NCI-H510A (cell line): ENCODE measurements at regions not wholly inside any gene's neighbourhood (a gene's known extent, or its start where the extent isn't known, plus 50 kb on each side); places are given as distances from the start of the nearest gene placed in this dataset.
"Not testable (repeated sequence)": the region's sequence is repeated elsewhere in the genome, so short reads cannot be mapped to it uniquely, and the experiment has no call there.

Experiments
- DNase-seq: peaks from one replicate; lab custom pipeline; 2025; lab: John Stamatoyannopoulos, UW

DNA sequence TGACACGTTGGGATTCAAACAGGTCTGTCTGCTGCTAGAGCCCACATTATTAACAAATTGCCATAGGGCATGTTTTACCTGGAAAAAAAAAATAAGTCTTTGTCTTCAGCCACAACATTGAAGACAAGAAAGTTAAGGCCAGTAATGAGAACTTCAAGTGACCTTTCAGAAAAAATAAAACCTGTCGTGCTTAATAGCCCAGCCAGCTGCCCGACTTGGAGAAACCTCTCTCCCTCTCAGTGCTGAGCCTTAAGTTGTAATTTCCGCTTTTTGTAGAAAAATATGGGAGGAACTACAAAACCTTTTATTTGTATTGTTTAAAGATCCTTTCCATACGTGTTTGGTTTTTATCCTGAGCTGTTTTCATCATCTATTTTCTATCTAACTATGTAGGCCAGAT, 454.3 kb upstream of the SLITRK6 start:
- not testable (repeated sequence) for DNase-seq

GRCh38 chr13:86255820-86256219, 456.6 kb upstream of the SLITRK6 start:
- DNase-seq, result not testable (repeated sequence)

GRCh38 chr13:86269511-86269910, 470.3 kb upstream of the SLITRK6 start:
- no peak for DNase-seq

GRCh38 chr13:86282442-86282841, 483.2 kb upstream of the SLITRK6 start:
- DNase-seq, result no peak

DNA sequence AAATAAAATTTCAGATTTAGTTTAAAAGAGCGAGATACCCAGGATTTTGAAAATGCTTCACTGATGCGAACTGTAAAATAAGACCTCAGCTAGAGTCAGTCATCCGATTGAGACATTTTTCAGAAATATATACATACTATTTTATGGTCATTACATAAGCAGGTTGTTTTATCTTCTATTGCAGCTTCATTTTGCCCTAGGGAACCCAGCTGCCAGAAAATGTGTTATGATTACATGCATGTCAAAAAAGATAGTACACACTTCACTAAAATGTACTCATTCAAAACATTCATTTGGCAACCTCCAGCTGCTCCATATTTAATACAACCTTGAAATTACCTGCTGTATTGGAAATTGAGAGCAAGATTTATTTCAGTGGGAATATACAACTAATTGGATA, 483.8 kb upstream of the SLITRK6 start:
- no peak for DNase-seq

DNA sequence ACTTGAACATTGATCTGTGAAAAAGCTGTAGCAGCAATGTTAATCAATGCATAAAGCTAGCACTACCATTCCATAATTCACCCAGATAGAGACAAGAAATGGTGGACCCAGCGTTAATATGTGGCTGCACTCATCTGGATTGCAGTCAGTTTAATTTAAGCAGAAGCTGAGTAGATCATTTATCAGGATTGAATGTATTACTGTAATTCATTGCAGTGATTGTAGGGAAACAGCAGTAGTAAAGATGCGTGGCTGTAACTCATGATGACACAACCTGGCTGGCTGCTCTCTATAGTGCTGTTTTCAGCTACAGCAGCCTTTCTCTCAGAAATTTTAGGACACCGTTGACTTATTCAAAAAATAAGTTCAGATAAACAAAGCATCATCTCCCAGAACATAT, 499.5 kb upstream of the SLITRK6 start:
- no peak for DNase-seq

GRCh38 chr13:86299128-86299527, 499.9 kb upstream of the SLITRK6 start:
- no peak for DNase-seq

DNA sequence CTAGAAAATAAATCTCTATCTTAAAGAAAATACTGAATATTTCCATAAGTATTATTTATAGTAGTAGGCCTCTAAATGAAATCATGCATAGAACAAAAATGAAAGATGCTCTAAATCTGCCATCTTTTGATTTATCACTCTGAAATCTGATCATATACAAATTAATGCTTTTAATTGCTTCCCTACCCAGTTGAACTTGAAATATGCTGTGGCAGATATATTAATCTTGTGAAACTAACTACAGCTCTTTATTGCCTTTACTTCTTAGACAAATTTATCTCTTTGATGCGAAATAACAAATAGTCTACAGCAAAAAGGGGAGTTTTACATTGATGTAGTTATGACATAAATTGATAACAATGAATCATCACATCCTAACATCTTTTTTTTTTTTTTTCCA, 510.7 kb upstream of the SLITRK6 start:
- DNase-seq, result no peak

- DNase-seq, result no peak
Measured at GRCh38 chr13:86313421-86313820, 514.2 kb upstream of the SLITRK6 start.

DNA sequence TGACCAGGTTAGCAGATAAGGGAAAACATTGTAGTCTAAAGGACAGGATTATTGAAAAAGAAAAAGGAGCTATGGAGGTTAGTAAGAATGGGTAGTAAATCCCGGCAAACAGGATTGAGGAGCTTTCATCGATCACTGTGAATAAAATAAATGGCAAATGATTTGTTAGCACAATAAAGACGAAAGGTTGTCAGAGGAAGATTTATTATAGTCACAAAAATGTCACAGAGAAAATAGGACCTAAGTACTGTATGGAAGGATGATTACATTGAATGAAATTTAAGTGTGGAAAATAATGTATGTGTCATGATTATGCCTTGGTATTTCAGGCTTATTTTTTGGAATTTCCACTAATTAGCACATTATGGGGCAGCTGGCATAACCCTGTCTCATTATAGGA, 519.2 kb upstream of the SLITRK6 start:
- DNase-seq, result no peak

- DNase-seq, result no peak
Measured at GRCh38 chr13:86324191-86324590, 525.0 kb upstream of the SLITRK6 start.

DNA sequence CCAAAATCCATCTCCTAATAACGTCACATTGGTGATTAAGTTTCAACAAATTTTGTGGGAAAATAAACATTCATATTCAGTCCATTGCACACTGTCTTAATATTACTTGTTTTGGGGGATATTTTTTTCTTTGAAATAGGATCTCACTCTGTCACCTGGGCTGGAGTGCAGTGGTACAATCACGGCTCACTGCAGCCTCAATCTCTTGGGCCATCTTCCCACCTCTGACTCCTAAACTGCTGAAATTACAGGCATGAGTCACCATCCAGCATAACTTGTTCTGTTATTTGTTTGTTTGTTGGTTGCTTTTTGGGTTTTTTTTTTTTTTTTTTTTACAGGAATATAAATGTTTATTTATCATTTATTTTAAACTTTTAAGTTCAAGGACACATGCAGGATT, 556.1 kb upstream of the SLITRK6 start:
- no peak for DNase-seq

GRCh38 chr13:86357106-86357505, 557.9 kb upstream of the SLITRK6 start:
- no peak for DNase-seq

- not testable (repeated sequence) for DNase-seq
Measured at GRCh38 chr13:86363749-86364148, 564.5 kb upstream of the SLITRK6 start.

DNA sequence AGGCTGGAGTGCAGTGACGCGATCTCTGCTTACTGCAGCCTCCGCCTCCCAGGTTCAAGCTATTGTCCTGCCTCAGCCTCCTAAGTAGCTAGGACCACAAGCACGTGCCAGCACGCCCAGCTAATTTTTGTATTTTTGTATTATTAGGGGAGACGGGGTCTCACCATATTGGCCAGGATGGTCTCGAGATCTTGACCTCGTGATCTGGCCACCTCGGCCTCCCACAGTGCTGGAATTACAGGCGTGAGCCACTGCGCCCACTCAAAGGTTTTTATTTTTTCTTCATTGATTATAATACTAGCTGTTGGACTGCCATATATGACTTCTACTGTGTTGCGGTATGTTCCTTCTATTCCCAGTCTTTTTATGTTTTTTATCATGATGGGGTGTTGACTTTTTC, 569.7 kb upstream of the SLITRK6 start:
- no peak for DNase-seq

- no peak for DNase-seq
Measured at GRCh38 chr13:86377451-86377850, 578.2 kb upstream of the SLITRK6 start.

GRCh38 chr13:86378628-86379027, 579.4 kb upstream of the SLITRK6 start:
- DNase-seq, result no peak

- DNase-seq, result peak; percentile 2
Measured at GRCh38 chr13:86383151-86383550, 583.9 kb upstream of the SLITRK6 start.

DNA sequence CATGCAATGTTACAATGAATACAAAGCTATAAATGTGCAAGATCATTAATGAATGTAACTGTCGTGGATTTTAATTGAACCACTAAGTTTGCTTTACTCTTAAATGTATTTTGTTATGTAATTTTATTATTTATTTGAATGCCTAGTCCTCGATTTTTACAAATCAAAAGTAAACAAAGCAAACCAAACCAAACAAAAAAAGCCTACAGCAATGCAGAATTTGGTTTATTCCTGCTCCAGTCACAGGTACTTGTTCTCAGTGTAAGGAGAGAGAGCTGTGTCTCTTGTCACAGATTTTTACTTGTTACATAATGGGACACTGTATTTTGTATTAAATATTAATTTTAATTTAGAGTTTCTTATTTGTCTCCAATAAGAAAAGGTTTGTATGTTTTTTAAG, 584.3 kb upstream of the SLITRK6 start:
- DNase-seq, result no peak

DNA sequence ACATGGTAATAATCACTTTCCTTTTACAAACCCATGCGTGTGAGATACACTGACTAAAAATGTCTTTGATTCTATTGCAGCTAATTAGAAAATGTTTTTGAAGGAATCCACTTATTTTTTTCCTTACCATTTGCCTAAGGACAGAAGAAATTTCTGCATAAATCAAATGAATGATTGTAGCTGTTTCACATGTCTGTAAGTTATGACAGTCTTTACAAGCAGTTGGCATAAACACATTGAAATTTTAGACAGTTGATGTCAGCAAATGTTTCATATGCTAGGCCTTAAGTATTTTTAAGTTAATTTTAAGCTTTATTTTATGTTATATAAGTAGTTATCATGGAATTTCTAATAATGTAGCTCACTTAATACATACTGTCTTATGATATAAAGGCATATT, 598.4 kb upstream of the SLITRK6 start:
- no peak for DNase-seq

DNA sequence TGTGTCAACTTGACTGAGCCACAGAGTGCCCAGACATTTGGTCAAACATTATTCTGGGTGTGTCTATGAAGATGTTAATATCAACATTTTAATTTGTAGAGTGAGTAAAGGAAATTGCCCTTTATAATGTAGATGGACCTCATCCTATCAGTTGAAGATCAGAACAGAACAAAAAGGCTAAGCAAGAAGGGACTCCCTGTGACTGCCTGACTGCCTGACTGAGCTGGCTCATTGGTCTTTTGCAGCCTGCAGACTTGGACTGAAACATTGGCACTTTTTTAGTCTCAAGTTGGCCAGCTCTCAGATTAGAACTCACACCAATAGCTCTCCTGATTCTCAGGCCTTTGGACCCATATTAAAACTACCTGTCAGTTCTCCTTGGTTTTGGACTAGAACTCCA, 600.4 kb upstream of the SLITRK6 start:
- DNase-seq, result no peak

- DNase-seq, result no peak
Measured at GRCh38 chr13:86402500-86402899, 603.3 kb upstream of the SLITRK6 start.

- no peak for DNase-seq
Measured at GRCh38 chr13:86403181-86403580, 604.0 kb upstream of the SLITRK6 start.

GRCh38 chr13:86409466-86410241, 610.4 kb upstream of the SLITRK6 start:
- DNase-seq, result no peak
